Astrocyte of the cerebellum (primary cell): ENCODE measurements at regions not wholly inside any gene's neighbourhood (a gene's known extent, or its start where the extent isn't known, plus 50 kb on each side); places are given as distances from the start of the nearest gene placed in this dataset.

Experiments
- DNase-seq: peaks from one replicate; pipeline ENCODE4 v3.0.0-alpha.2; 2011; ENCODE audit warnings: low read depth
- H3K4me3 ChIP-seq: 2 replicates; pipeline ENCODE4 v1.5.1; 2011; ENCODE audit warnings: mild to moderate bottlenecking, low read depth, low read length, moderate library complexity
- CTCF ChIP-seq: IDR thresholded peaks from 2 replicates; pipeline ENCODE4 v1.5.1; 2012; ENCODE audit warnings: low read length, low read depth, moderate library complexity, mild to moderate bottlenecking; ENCODE audit errors: missing control alignments
- in situ Hi-C: cut with HindIII; loops from 2 replicates; pipeline ENCODE4 v1.10.0; 2017; ENCODE audit warnings: low sequenced_read_pairs

GRCh38 chr2:52097071-52097470, 1065.1 kb upstream of the NRXN1 start:
- DNase-seq, result no peak
- no peak overlapping the region for H3K4me3 ChIP-seq
- no peak for TF ChIP-seq CTCF
- in situ Hi-C loops, result no loop called here

- in situ Hi-C loops, result no loop called here
- no peak overlapping the region for H3K4me3 ChIP-seq
- no peak for DNase-seq
- no peak for TF ChIP-seq CTCF
Observed at GRCh38 chr2:52084759-52085158, 1052.8 kb upstream of the NRXN1 start.

GRCh38 chr2:52083214-52083613, 1051.3 kb upstream of the NRXN1 start:
- in situ Hi-C loops, result no loop called here
- no peak for TF ChIP-seq CTCF
- DNase-seq, result no peak
- H3K4me3 ChIP-seq, result no peak overlapping the region

GRCh38 chr2:52082646-52083045, 1050.7 kb upstream of the NRXN1 start:
- TF ChIP-seq CTCF, result no peak
- in situ Hi-C loops, result no loop called here
- H3K4me3 ChIP-seq, result no peak overlapping the region
- no peak for DNase-seq

GRCh38 chr2:52079602-52080001, 1047.7 kb upstream of the NRXN1 start:
- DNase-seq, result no peak
- no peak for TF ChIP-seq CTCF
- in situ Hi-C loops, result no loop called here
- no peak overlapping the region for H3K4me3 ChIP-seq

GRCh38 chr2:52077159-52077558, 1045.2 kb upstream of the NRXN1 start:
- no peak for TF ChIP-seq CTCF
- in situ Hi-C loops, result no loop called here
- no peak for DNase-seq
- no peak overlapping the region for H3K4me3 ChIP-seq
